Esophagus squamous epithelium (tissue), 5 donors: ENCODE measurements at regions not wholly inside any gene's neighbourhood (a gene's known extent, or its start where the extent isn't known, plus 50 kb on each side); places are given as distances from the start of the nearest gene placed in this dataset.

Source experiments
- DNase-seq: peaks from one replicate; lab custom pipeline; 2025; lab: John Stamatoyannopoulos, UW
- H3K27ac ChIP-seq, 4 donors: fragments of 200-600 bp; sonication (generic); one replicate each; pipeline ENCODE4 v1.5.1; 2016 to 2019; ENCODE audit warnings: mild to moderate bottlenecking in 1 of 4
- H3K27me3 ChIP-seq, 4 donors: fragments of 200-600 bp; sonication (generic); 1 replicate in 3 of 4; 2 replicates in 1 of 4; pipeline versions ENCODE4 v1.5.1 to v1.6.0; 2017 to 2021; ENCODE audit warnings: antibody characterized with exemption in 1 of 4
- H3K36me3 ChIP-seq, 3 donors: fragments of 200-600 bp; sonication (generic); one replicate each; pipeline ENCODE4 v1.5.1; 2016 to 2019
- H3K4me1 ChIP-seq, 3 donors: fragments of 200-600 bp; sonication (generic); one replicate each; pipeline ENCODE4 v1.5.1; 2017 to 2019
- H3K4me3 ChIP-seq, 4 donors: fragments of 200-600 bp; sonication (generic); 1 replicate in 3 of 4; 2 replicates in 1 of 4; pipeline ENCODE4 v1.5.1; 2016 to 2019; ENCODE audit warnings: mild to moderate bottlenecking in 2 of 4, moderate library complexity in 1 of 4
- H3K9me3 ChIP-seq, 3 donors: fragments of 200-600 bp; sonication (generic); one replicate each; pipeline ENCODE4 v1.5.1; 2016 to 2019
- CTCF ChIP-seq, 6 experiments: fragments of 450-650 bp in 4 of 6; fragments of 200-600 bp in 2 of 6; sonication (generic) in 2 of 6; IDR thresholded peaks; one replicate each; pipeline ENCODE4 v1.5.1; 2016 to 2019; ENCODE audit warnings: antibody characterized with exemption in 6 of 6, mild to moderate bottlenecking in 4 of 6, moderate library complexity in 4 of 6
- POLR2A ChIP-seq, 4 donors: fragments of 450-650 bp; IDR thresholded peaks; one replicate each; pipeline ENCODE4 v1.6.1; 2017; ENCODE audit warnings: antibody characterized with exemption in 4 of 4, mild to moderate bottlenecking in 4 of 4, moderate library complexity in 3 of 4
- WGBS, 2 donors: methylation state at CpG; one replicate each; pipeline ENCODE4 v1.1.5; 2018; 5-methylcytosine and 5-hydroxymethylcytosine counted together
- intact Hi-C: fragments of 100-400 bp; cut with DNase I; formaldehyde crosslinking; loops from one replicate; pipeline ENCODE4 v1.15.0; 2022
- donor health status: DM: yes; HTN: yes; CAD: no.

GRCh38 chr21:17402937-17403336, 109.9 kb upstream of the CXADR start:
- no peaks in the 10 kb centered on the region for H3K27me3 ChIP-seq
- no peaks in the 10 kb centered on the region for H3K36me3 ChIP-seq
- no peak for TF ChIP-seq CTCF (IDR thresholded peaks at IDR 0.05)
- no peak for TF ChIP-seq POLR2A (IDR thresholded peaks at IDR 0.05)
- no peak for DNase-seq
- H3K4me3 ChIP-seq: no peak overlapping the region
- H3K9me3 ChIP-seq: no peaks in the 10 kb centered on the region
- intact Hi-C loops: no loop called here
- H3K4me1 ChIP-seq: no peaks in the 10 kb centered on the region
- H3K27ac ChIP-seq: no peak overlapping the region
- WGBS, 2 donors: 57 to 58% methylated on average over 3 of the region's 3 CpGs

- intact Hi-C loops: no loop called here
- TF ChIP-seq POLR2A (IDR thresholded peaks at IDR 0.05): no peak
- no peak for TF ChIP-seq CTCF (IDR thresholded peaks at IDR 0.05)
- Histone ChIP-seq H3K36me3 (no peaks in the 10 kb centered on the region), H3K9me3 (no peaks in the 10 kb centered on the region), H3K27ac (no peak overlapping the region), H3K4me3 (no peak overlapping the region), H3K4me1 (no peaks in the 10 kb centered on the region), H3K27me3 (no peaks in the 10 kb centered on the region)
- no peak for DNase-seq
- WGBS, 2 donors: 59 to 62% methylated on average over 4 of the region's 4 CpGs
Measured at GRCh38 chr21:17406202-17406601, 106.6 kb upstream of the CXADR start.

DNA sequence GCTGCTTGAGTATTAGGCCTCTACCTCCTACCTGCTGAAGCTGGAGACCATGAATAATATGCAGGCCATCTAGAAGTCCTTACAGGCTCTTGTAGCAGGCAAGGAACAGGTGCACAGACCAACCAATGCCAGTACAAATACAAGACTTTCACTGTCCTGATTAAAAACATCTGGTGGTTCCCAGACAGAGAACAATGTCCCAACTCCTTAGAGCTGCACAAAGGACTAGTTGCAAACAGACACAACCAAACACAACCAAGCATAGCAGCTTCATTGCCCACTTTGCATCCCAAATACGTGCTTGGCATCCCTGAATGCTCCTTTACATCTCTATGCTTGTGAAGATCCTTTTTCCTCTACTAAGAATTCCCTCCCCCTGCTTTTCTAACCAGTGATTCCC, 98.1 kb upstream of the CXADR start:
- no peak for DNase-seq
- Histone ChIP-seq H3K27ac (no peak overlapping the region), H3K4me1 (peaks cover 0 to 12% (median 0%) of the 10 kb centered on the region in 3 donors), H3K9me3 (no peaks in the 10 kb centered on the region), H3K4me3 (no peak overlapping the region), H3K27me3 (no peaks in the 10 kb centered on the region), H3K36me3 (no peaks in the 10 kb centered on the region)
- no peak for TF ChIP-seq POLR2A (IDR thresholded peaks at IDR 0.05)
- TF ChIP-seq CTCF (IDR thresholded peaks at IDR 0.05): no peak
- intact Hi-C loops: no loop called here
- WGBS, 2 donors: 67 to 86% methylated on average over 1 of the region's 1 CpG

DNA sequence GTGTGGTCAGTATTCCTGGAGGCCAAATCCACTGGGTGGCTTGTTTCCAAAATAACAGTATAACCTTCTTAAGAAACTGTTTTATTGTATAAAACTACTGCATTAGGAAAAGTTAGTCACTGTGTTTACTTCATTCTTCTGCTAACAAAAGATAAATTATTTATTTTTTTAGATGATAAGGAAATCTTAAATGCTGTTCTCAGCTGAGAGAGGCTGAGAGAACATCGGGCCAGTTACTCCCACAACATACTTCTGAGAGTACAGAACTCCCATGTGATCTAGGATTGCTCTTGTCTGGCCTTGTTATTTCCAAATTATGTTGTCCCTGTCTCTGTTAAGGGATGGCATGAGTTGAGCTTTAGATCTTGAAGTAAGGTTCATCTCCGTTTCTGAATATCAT, 96.7 kb upstream of the CXADR start:
- H3K4me1 ChIP-seq: peaks cover 0 to 19% (median 0%) of the 10 kb centered on the region in 3 donors
- no peak for TF ChIP-seq CTCF (IDR thresholded peaks at IDR 0.05)
- no peak for TF ChIP-seq POLR2A (IDR thresholded peaks at IDR 0.05)
- no peaks in the 10 kb centered on the region for H3K27me3 ChIP-seq
- no peak overlapping the region for H3K4me3 ChIP-seq
- H3K36me3 ChIP-seq: no peaks in the 10 kb centered on the region
- intact Hi-C loops: no loop called here
- no peaks in the 10 kb centered on the region for H3K9me3 ChIP-seq
- H3K27ac ChIP-seq: no peak overlapping the region
- no peak for DNase-seq
- 66 to 74% methylated on average over 2 of the region's 2 CpGs for WGBS, 2 donors

GRCh38 chr21:17422931-17423330, 89.9 kb upstream of the CXADR start:
- 43 to 64% methylated on average over 2 of the region's 2 CpGs for WGBS, 2 donors
- H3K9me3 ChIP-seq: no peaks in the 10 kb centered on the region
- H3K27ac ChIP-seq: no peak overlapping the region
- no peak for TF ChIP-seq CTCF (IDR thresholded peaks at IDR 0.05)
- no peak for TF ChIP-seq POLR2A (IDR thresholded peaks at IDR 0.05)
- H3K36me3 ChIP-seq: no peaks in the 10 kb centered on the region
- no peak for DNase-seq
- peaks cover 0 to 38% (median 0%) of the 10 kb centered on the region in 3 donors for H3K4me1 ChIP-seq
- H3K4me3 ChIP-seq: no peak overlapping the region
- intact Hi-C loops: no loop called here
- H3K27me3 ChIP-seq: no peaks in the 10 kb centered on the region
